Neural cell (in vitro differentiated cells): ENCODE measurements at regions not wholly inside any gene's neighbourhood (a gene's known extent, or its start where the extent isn't known, plus 50 kb on each side); places are given as distances from the start of the nearest gene placed in this dataset.

Experiments
- REST ChIP-seq: IDR thresholded peaks from 2 replicates; pipeline ENCODE4 v1.6.1; 2012; ENCODE audit warnings: borderline replicate concordance
- TAF1 ChIP-seq: IDR thresholded peaks from 2 replicates; pipeline ENCODE4 v1.6.1; 2012; ENCODE audit warnings: low read depth
- TF ChIP-seq, protein P1 (sequence below): fragments of 450-650 bp; IDR thresholded peaks from 2 replicates; pipeline ENCODE4 v1.5.1; 2014; ENCODE audit warnings: antibody characterized with exemption, mild to moderate bottlenecking, moderate library complexity; ENCODE audit not compliant: poor library complexity, severe bottlenecking

GRCh38 chr1:113192242-113192641, 119.2 kb downstream of the LRIG2 start:
- TF ChIP-seq, protein P1, sequence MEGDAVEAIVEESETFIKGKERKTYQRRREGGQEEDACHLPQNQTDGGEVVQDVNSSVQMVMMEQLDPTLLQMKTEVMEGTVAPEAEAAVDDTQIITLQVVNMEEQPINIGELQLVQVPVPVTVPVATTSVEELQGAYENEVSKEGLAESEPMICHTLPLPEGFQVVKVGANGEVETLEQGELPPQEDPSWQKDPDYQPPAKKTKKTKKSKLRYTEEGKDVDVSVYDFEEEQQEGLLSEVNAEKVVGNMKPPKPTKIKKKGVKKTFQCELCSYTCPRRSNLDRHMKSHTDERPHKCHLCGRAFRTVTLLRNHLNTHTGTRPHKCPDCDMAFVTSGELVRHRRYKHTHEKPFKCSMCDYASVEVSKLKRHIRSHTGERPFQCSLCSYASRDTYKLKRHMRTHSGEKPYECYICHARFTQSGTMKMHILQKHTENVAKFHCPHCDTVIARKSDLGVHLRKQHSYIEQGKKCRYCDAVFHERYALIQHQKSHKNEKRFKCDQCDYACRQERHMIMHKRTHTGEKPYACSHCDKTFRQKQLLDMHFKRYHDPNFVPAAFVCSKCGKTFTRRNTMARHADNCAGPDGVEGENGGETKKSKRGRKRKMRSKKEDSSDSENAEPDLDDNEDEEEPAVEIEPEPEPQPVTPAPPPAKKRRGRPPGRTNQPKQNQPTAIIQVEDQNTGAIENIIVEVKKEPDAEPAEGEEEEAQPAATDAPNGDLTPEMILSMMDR, result no peak
- TF ChIP-seq TAF1 (no peak), REST (no peak)
